ENCODE measurements at regions not wholly inside any gene's neighbourhood (a gene's known extent, or its start where the extent isn't known, plus 50 kb on each side); places are given as distances from the start of the nearest gene placed in this dataset.

DNA sequence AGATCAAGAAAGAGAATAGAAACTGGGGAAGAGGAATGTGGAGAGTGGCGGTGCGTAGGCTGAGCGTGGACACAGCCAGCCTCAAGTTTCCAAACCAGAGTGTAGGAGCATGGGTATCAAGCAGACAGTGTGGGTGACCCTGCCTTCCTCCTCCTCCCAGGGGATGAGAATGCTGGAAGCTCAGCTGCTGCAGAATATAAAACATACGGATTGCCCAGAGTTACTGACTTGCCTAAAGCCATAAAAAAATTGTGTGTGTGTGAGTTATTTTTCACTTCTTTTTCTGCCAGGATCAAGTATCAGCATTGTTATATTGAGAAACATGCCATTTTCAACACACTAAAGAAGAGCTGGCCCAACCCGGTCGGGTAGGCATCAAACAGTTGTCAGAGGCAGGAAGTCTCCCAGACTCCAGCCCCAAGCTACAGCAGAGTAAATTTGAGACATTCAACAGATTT lies 333.3 kb upstream of the ACVR2A start:
- POLR2A ChIA-PET, result no interaction called here
- DNase-seq (ENCODE audit: extremely low spot score), result no peak

DNA sequence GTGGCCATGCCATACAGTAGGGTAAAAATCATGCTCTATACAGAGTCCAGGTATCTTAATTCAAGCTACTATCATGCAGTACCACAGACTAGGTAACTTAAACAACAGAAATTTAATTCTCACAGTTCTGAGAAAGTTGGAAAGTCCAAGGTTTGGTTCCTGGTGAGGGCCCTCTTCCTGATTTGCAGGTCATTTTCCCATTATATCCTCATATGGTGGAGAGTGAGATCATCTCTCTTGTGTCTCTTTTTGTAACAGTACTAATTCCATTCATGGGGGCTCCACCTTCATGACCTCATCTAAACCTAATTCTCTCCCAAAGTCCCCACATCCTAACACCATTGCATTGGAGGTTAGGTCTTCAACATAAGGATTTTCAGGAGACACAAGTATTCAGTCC lies 335.0 kb upstream of the ACVR2A start:
- TF ChIP-seq, protein P1, sequence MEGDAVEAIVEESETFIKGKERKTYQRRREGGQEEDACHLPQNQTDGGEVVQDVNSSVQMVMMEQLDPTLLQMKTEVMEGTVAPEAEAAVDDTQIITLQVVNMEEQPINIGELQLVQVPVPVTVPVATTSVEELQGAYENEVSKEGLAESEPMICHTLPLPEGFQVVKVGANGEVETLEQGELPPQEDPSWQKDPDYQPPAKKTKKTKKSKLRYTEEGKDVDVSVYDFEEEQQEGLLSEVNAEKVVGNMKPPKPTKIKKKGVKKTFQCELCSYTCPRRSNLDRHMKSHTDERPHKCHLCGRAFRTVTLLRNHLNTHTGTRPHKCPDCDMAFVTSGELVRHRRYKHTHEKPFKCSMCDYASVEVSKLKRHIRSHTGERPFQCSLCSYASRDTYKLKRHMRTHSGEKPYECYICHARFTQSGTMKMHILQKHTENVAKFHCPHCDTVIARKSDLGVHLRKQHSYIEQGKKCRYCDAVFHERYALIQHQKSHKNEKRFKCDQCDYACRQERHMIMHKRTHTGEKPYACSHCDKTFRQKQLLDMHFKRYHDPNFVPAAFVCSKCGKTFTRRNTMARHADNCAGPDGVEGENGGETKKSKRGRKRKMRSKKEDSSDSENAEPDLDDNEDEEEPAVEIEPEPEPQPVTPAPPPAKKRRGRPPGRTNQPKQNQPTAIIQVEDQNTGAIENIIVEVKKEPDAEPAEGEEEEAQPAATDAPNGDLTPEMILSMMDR (IDR thresholded peaks at IDR 0.05; ENCODE audit: control extremely low read depth, extremely low read depth, low read depth, missing control alignments), result no peak
- POLR2A ChIA-PET, result no interaction called here
- CTCF ChIA-PET, result interaction anchor here (1.1 kb wide), 1 partner anchor 9 kb away, joined by 4 read pairs; no protein-coding TSS in a partner anchor
- no peak for DNase-seq (ENCODE audit: extremely low spot score)

More for the DNA sequence above, 333.3 kb upstream of the ACVR2A start:
- TF ChIP-seq, protein P1 (IDR thresholded peaks at IDR 0.05; ENCODE audit: control extremely low read depth, extremely low read depth, low read depth, missing control alignments), result no peak
- CTCF ChIA-PET, result interaction anchor here (0.8 to 1.5 kb wide), 2 partner anchors 9 to 399 kb away, joined by 3 to 7 read pairs; no protein-coding TSS in a partner anchor

DNA sequence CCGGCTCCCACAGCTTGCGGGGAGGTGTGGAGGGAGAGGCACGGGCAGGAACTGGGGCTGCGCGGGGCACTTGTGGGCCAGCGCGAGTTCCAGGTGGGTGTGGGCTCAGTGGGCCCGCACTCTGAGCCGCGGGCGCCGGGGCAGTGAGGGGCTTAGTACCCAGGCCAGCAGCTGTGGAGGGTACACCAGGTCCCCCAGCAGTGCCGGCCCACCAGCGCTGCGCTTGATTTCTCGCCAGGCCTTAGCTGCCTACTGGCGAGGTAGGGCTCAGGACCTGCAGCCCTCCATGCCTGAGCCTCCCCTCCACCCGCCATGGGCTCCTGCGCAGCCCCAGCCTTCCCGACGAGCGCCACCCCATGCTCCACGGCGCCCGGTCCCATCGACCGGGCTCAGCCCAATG lies 337.9 kb upstream of the ACVR2A start:
- ChIA-PET POLR2A (no interaction called here), CTCF (interaction anchor here (1.5 kb wide), 2 partner anchors 10 to 29 kb away, joined by 3 read pairs; no protein-coding TSS in a partner anchor)
- no peak for DNase-seq (ENCODE audit: extremely low spot score)
- TF ChIP-seq, protein P1 (IDR thresholded peaks at IDR 0.05; ENCODE audit: control extremely low read depth, extremely low read depth, low read depth, missing control alignments), result no peak

DNA sequence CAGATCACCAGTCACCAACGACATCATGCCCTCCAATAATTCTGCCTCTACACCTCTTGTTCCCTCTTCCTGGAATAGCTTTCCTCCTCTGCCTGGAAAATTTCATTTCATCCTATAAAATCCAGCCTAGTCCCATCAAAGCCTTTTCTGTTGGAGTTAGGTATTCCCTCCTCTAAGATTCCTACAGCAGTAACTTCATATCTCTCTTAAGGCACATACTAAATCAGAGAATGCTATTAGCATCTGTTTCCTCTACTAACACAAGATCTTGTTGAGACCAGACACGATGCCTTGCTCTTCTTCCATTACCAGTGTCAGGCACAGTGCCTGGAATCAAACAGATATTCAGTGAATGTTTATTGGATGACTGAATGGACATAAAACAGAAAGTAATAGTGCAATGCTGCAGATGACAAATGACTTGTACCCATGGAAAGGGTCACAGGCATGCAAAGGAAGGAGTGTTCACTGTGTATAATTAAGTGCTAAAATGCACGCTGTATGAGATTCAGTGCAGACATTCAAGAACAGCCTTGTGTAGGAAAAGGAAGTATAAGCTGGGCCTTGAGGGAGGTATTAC lies 342.0 kb upstream of the ACVR2A start:
- ChIA-PET CTCF (interaction anchor here (1.0 kb wide), 1 partner anchor 9 kb away, joined by 3 read pairs; no protein-coding TSS in a partner anchor), POLR2A (no interaction called here)
- TF ChIP-seq, protein P1 (IDR thresholded peaks at IDR 0.05; ENCODE audit: control extremely low read depth, extremely low read depth, low read depth, missing control alignments), result no peak
- DNase-seq (ENCODE audit: extremely low spot score), result no peak

DNA sequence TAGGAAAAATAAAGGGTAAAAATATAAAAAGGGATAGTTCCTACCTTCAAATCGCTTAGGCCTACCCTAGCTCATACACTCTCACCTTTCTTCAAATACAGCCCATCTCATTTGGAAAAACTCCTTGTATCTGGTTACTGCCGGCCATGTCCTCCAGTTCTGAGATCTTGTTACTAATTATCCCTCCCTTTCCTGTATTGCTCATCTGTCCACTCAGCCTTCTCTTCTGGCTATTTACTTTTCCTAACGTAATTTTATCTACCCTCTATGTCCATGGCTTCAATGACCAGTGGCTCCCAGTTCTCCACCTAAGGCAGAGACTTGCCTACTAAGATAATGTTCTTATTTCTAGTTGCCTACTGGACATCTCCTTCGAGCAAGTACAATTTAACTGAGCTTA lies 342.9 kb upstream of the ACVR2A start:
- ChIA-PET POLR2A (no interaction called here), CTCF (interaction anchor here (1.0 kb wide), 1 partner anchor 8 kb away, joined by 3 read pairs; no protein-coding TSS in a partner anchor)
- no peak for DNase-seq (ENCODE audit: extremely low spot score)
- TF ChIP-seq, protein P1 (IDR thresholded peaks at IDR 0.05; ENCODE audit: control extremely low read depth, extremely low read depth, low read depth, missing control alignments), result no peak

DNA sequence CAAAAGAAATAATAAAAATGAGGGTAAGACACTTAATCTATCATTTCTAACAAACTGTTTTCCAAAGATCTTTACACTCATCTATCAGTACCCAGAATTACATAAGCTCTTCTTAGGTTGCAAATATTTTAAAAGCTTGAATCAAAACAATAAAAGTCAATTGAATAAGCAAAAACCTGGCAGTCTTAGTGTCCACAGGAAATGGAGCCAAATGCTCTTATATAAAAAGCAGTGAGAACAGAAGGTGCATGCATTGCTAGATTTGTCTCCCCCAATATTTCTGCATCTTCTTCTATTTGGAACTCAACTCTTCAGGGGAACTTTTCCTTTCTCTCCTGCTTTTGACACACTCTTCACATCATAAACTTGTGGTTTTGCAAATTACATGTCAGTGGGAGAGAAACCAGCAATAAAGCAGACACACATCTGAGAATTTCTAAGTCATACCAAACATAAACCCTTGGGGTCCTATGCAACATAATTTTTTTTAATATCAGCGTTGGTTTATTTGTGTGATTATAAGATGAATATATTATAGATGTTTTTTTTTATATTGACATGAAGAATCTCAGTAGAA lies 343.9 kb upstream of the ACVR2A start:
- CTCF ChIA-PET, result interaction anchor here (1.0 kb wide), 1 partner anchor 8 kb away, joined by 4 read pairs; no protein-coding TSS in a partner anchor
- TF ChIP-seq, protein P1 (IDR thresholded peaks at IDR 0.05; ENCODE audit: control extremely low read depth, extremely low read depth, low read depth, missing control alignments), result no peak
- POLR2A ChIA-PET, result no interaction called here
- DNase-seq (ENCODE audit: extremely low spot score), result no peak
